IMR-90 (cell line): ENCODE measurements at regions not wholly inside any gene's neighbourhood (a gene's known extent, or its start where the extent isn't known, plus 50 kb on each side); places are given as distances from the start of the nearest gene placed in this dataset.

ENCODE experiments used
- ATAC-seq: fragments of 200-7000 bp; cut with Tn5 transposase; 2 replicates; pipeline ENCODE4 v1.9.1; 2020; ENCODE audit warnings: low read depth, mild to moderate bottlenecking, moderate library complexity
- BruUV-seq: library from RNA; stranded (reverse); fragments of 400-500 nt; replicated peaks from 2 replicates; lab custom pipeline; 2021; lab: Mats Ljungman, UMichigan
- CTCF ChIA-PET: fragments of 300-600 bp; formaldehyde crosslinking; extraction: SDS; loops from one replicate; lab custom pipeline; 2021; ENCODE audit warnings: antibody characterized with exemption; lab: Yijun Ruan, JAX
- POLR2A ChIA-PET: fragments of 300-600 bp; sonication (Branson Sonifier 250); formaldehyde crosslinking; loops from one replicate; lab custom pipeline; 2022; ENCODE audit warnings: antibody characterized with exemption; ENCODE audit not compliant: unreplicated experiment; lab: Charles Lee
- DNase-seq: peaks from one replicate; pipeline ENCODE4 v3.0.0; 2013
- H2AFZ ChIP-seq: replicated peaks from 2 replicates; pipeline ENCODE3; 2013; ENCODE audit warnings: low read length, mild to moderate bottlenecking; ENCODE audit not compliant: poor library complexity
- H2AK5ac ChIP-seq: 2 replicates; pipeline ENCODE4 v1.6.1; 2013; ENCODE audit warnings: low read depth, low read length, inconsistent platforms
- H2AK9ac ChIP-seq: replicated peaks from 2 replicates; pipeline ENCODE3; 2013; ENCODE audit warnings: mild to moderate bottlenecking, low read depth, low read length, moderate library complexity; ENCODE audit not compliant: poor library complexity
- H2BK120ac ChIP-seq: 2 replicates; pipeline ENCODE4 v1.6.1; 2013; ENCODE audit warnings: low read depth, low read length, inconsistent platforms
- H2BK15ac ChIP-seq: 3 replicates; pipeline ENCODE4 v1.6.1; 2013; ENCODE audit warnings: low read depth, low read length, inconsistent platforms
- H2BK20ac ChIP-seq: 2 replicates; pipeline ENCODE4 v1.6.1; 2013; ENCODE audit warnings: low read depth, mild to moderate bottlenecking, inconsistent platforms, low read length, moderate library complexity
- H2BK5ac ChIP-seq: 2 replicates; pipeline ENCODE4 v1.6.1; 2013; ENCODE audit warnings: mild to moderate bottlenecking, low read depth, low read length, inconsistent platforms; ENCODE audit not compliant: poor library complexity, severe bottlenecking
- H3K14ac ChIP-seq: replicated peaks from 2 replicates; pipeline ENCODE4 v1.6.1; 2013; ENCODE audit warnings: low read depth, low read length, inconsistent platforms
- H3K18ac ChIP-seq: 2 replicates; pipeline ENCODE4 v1.6.1; 2013; ENCODE audit warnings: low read depth, low read length, control low read depth
- H3K23ac ChIP-seq: 2 replicates; pipeline ENCODE4 v1.6.1; 2013; ENCODE audit warnings: low read depth, low read length, inconsistent platforms
- H3K27ac ChIP-seq: 2 replicates; pipeline ENCODE4 v1.5.1; 2013; ENCODE audit warnings: mild to moderate bottlenecking, control low read depth, low read length; ENCODE audit not compliant: insufficient read depth
- H3K27me3 ChIP-seq: 2 replicates; pipeline ENCODE4 v1.6.1; 2013; ENCODE audit warnings: low read length; ENCODE audit not compliant: control insufficient read depth, insufficient read depth
- H3K36me3 ChIP-seq: 2 replicates; pipeline ENCODE4 v1.6.1; 2013; ENCODE audit warnings: low read length, mixed read lengths; ENCODE audit not compliant: control insufficient read depth, insufficient read depth
- H3K4ac ChIP-seq: 2 replicates; pipeline ENCODE4 v1.6.1; 2013; ENCODE audit warnings: low read depth, low read length, inconsistent platforms
- H3K4me1 ChIP-seq: 2 replicates; pipeline ENCODE4 v1.6.1; 2013; ENCODE audit warnings: low read length, mixed read lengths; ENCODE audit not compliant: control insufficient read depth, insufficient read depth
- H3K4me2 ChIP-seq: 2 replicates; pipeline ENCODE4 v1.6.1; 2013; ENCODE audit warnings: low read depth, mild to moderate bottlenecking, control low read depth, low read length, moderate library complexity
- H3K4me3 ChIP-seq: 2 replicates; pipeline ENCODE4 v1.5.1; 2013; ENCODE audit warnings: low read depth, mild to moderate bottlenecking, control low read depth, low read length, moderate library complexity; ENCODE audit not compliant: insufficient read depth
- H3K56ac ChIP-seq: 2 replicates; pipeline ENCODE4 v1.6.1; 2013; ENCODE audit warnings: low read length, inconsistent platforms; ENCODE audit not compliant: insufficient read depth; ENCODE audit errors: extremely low read depth
- H3K79me1 ChIP-seq, 2 experiments: 2 replicates each; pipeline ENCODE4 v1.6.1; 2013; ENCODE audit warnings: low read length in 2 of 2, inconsistent platforms in 1 of 2, low read depth in 1 of 2
- H3K9ac ChIP-seq: 2 replicates; pipeline ENCODE4 v1.6.1; 2013; ENCODE audit warnings: low read depth, low read length, control low read depth
- H3K9me1 ChIP-seq: 2 replicates; pipeline ENCODE4 v1.6.1; 2013; ENCODE audit warnings: low read length, inconsistent platforms; ENCODE audit not compliant: insufficient read depth
- H3K9me3 ChIP-seq: 2 replicates; pipeline ENCODE4 v1.6.1; 2013; ENCODE audit warnings: low read length; ENCODE audit not compliant: control insufficient read depth, insufficient read depth
- H4K20me1 ChIP-seq: 2 replicates; pipeline ENCODE4 v1.6.1; 2013; ENCODE audit warnings: low read length, inconsistent platforms; ENCODE audit not compliant: insufficient read depth
- H4K5ac ChIP-seq: 2 replicates; pipeline ENCODE4 v1.6.1; 2013; ENCODE audit warnings: mild to moderate bottlenecking, low read depth, low read length, control low read depth
- H4K8ac ChIP-seq, 2 experiments: 2 replicates each; pipeline ENCODE4 v1.6.1; 2013; ENCODE audit warnings: low read depth in 2 of 2, low read length in 2 of 2, control low read depth in 1 of 2, inconsistent platforms in 1 of 2
- H4K91ac ChIP-seq: 2 replicates; pipeline ENCODE4 v1.6.1; 2013; ENCODE audit warnings: low read depth, low read length, inconsistent platforms; ENCODE audit not compliant: insufficient read depth
- RFX5 ChIP-seq: IDR thresholded peaks from 2 replicates; pipeline ENCODE4 v1.8.0; 2012; ENCODE audit warnings: low read depth, mild to moderate bottlenecking, low read length, moderate library complexity
- USF2 ChIP-seq: fragments of 150-350 bp; IDR thresholded peaks from 2 replicates; pipeline ENCODE4 v1.6.1; 2017; ENCODE audit warnings: mild to moderate bottlenecking, antibody characterized with exemption, low read length, low read depth
- WGBS, 2 experiments: methylation state at CpG; one replicate each; pipeline versions ENCODE4 v1.1.5 to v1.1.7; 2013; ENCODE audit warnings: missing lambda C conversion rate in 2 of 2; ENCODE audit not compliant: insufficient read length in 1 of 2; ENCODE audit errors: extremely low coverage in 2 of 2; 5-methylcytosine and 5-hydroxymethylcytosine counted together
- dilution Hi-C: fragments of 300-500 bp; cut with HindIII; formaldehyde crosslinking; loops from one replicate; pipeline ENCODE4 v1.14.3; 2018; ENCODE audit warnings: low sequenced_read_pairs; ENCODE audit not compliant: unreplicated experiment
- in situ Hi-C: fragments of 300-500 bp; cut with MboI; formaldehyde crosslinking; loops from 3 replicates; pipeline ENCODE4 v1.14.3; 2019; ENCODE audit warnings: low sequenced_read_pairs, inconsistent platforms, mixed read lengths
- intact Hi-C: fragments of 100-400 bp; cut with micrococcal nuclease; formaldehyde crosslinking; loops from 2 replicates; pipeline ENCODE4 v1.10.0; 2022

- dilution Hi-C loops (no loop called here), intact Hi-C loops (no loop called here), in situ Hi-C loops (no loop called here)
- Histone ChIP-seq H4K91ac (no peak overlapping the region), H3K79me1 (no peaks in the 10 kb centered on the region), H2AFZ (no peak overlapping the region), H2AK5ac (no peak overlapping the region), H4K20me1 (no peaks in the 10 kb centered on the region), H2BK15ac (no peak overlapping the region), H3K9me1 (no peaks in the 10 kb centered on the region), H2BK5ac (no peak overlapping the region), H3K14ac (no peak overlapping the region), H3K4me1 (no peaks in the 10 kb centered on the region), H3K9ac (no peak overlapping the region), H3K36me3 (no peaks in the 10 kb centered on the region), H3K23ac (no peak overlapping the region), H3K56ac (no peak overlapping the region), H2BK120ac (no peak overlapping the region), H3K9me3 (no peaks in the 10 kb centered on the region), H3K4ac (no peak overlapping the region), H2AK9ac (no peak overlapping the region), H3K27ac (no peak overlapping the region), H3K18ac (no peak overlapping the region), H3K4me3 (no peak overlapping the region), H3K4me2 (no peak overlapping the region), H4K5ac (no peak overlapping the region), H4K8ac (no peak overlapping the region), H2BK20ac (no peak overlapping the region), H3K27me3 (no peaks in the 10 kb centered on the region)
- TF ChIP-seq USF2 (no peak), RFX5 (no peak)
- BruUV-seq: no TSS peak
- ATAC-seq (no peak), DNase-seq (no peak)
- WGBS, 2 experiments: no CpG with 5 or more reads among the region's 3 CpGs
- ChIA-PET POLR2A (no interaction called here), CTCF (no interaction called here)
Measured at GRCh38 chr10:52903397-52903938, 130.9 kb upstream of the MBL2 start.
